Endothelial cell of umbilical vein (primary cell): ENCODE measurements at regions not wholly inside any gene's neighbourhood (a gene's known extent, or its start where the extent isn't known, plus 50 kb on each side); places are given as distances from the start of the nearest gene placed in this dataset.

Source experiments
- EZH2 ChIP-seq: IDR thresholded peaks from 2 replicates; pipeline ENCODE4 v1.6.1; 2012; ENCODE audit warnings: borderline replicate concordance, low read depth, mild to moderate bottlenecking, moderate library complexity, low read length, inconsistent platforms; ENCODE audit not compliant: severe bottlenecking
- FOS ChIP-seq: IDR thresholded peaks from 2 replicates; pipeline ENCODE4 v1.6.1; 2011; ENCODE audit warnings: mild to moderate bottlenecking, low read length, moderate library complexity, borderline replicate concordance; ENCODE audit not compliant: insufficient read depth
- JUN ChIP-seq: IDR thresholded peaks from 2 replicates; pipeline ENCODE4 v1.6.1; 2011; ENCODE audit warnings: borderline replicate concordance, low read depth; ENCODE audit not compliant: insufficient read length, insufficient read depth
- MYC ChIP-seq: IDR thresholded peaks from one replicate; pipeline ENCODE4 v1.6.1; 2011; ENCODE audit warnings: mild to moderate bottlenecking, low read depth, low read length
- POLR2A ChIP-seq: IDR thresholded peaks from 2 replicates; pipeline ENCODE4 v1.6.1; 2012; ENCODE audit warnings: low read depth, mild to moderate bottlenecking, control low read depth, low read length
- POLR2AphosphoS5 ChIP-seq: IDR thresholded peaks from 2 replicates; pipeline ENCODE4 v1.6.1; 2012; ENCODE audit warnings: low read depth, mild to moderate bottlenecking, control low read depth, low read length, moderate library complexity; ENCODE audit not compliant: insufficient read depth
- TF ChIP-seq, protein P1 (sequence below), 2 donors: IDR thresholded peaks; 1 replicate in 1 of 2; 2 replicates in 1 of 2; pipeline ENCODE4 v1.5.1; 2011; ENCODE audit warnings: low read length in 2 of 2, mild to moderate bottlenecking in 2 of 2, moderate library complexity in 2 of 2, control low read depth in 1 of 2, inconsistent platforms in 1 of 2, low read depth in 1 of 2; ENCODE audit not compliant: insufficient read depth in 1 of 2; ENCODE audit errors: extremely low read depth in 1 of 2
- TF ChIP-seq, protein P2 (sequence below): IDR thresholded peaks from 2 replicates; pipeline ENCODE4 v1.6.1; 2011; ENCODE audit not compliant: insufficient read depth, insufficient read length

DNA sequence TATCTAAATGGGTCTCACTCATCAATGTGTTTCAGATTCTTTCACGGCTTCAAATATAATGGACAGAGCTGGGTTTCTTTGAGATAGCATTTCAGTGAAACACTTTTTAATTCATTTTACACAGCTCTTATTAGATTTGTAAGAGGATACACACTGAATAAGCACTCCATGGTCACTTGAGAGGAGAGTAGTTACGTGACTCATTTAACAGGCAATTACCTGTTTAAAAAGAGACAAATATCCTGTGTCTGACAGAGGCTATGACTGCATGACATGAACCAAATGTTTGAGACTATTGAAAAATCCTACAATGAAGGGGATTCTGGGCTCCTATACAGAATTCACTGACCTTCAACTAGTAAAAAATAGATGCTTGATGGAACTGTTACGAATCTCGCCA, 786.9 kb downstream of the EPHA4 start:
- TF ChIP-seq, protein P1, sequence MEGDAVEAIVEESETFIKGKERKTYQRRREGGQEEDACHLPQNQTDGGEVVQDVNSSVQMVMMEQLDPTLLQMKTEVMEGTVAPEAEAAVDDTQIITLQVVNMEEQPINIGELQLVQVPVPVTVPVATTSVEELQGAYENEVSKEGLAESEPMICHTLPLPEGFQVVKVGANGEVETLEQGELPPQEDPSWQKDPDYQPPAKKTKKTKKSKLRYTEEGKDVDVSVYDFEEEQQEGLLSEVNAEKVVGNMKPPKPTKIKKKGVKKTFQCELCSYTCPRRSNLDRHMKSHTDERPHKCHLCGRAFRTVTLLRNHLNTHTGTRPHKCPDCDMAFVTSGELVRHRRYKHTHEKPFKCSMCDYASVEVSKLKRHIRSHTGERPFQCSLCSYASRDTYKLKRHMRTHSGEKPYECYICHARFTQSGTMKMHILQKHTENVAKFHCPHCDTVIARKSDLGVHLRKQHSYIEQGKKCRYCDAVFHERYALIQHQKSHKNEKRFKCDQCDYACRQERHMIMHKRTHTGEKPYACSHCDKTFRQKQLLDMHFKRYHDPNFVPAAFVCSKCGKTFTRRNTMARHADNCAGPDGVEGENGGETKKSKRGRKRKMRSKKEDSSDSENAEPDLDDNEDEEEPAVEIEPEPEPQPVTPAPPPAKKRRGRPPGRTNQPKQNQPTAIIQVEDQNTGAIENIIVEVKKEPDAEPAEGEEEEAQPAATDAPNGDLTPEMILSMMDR (IDR thresholded peaks at IDR 0.05; ENCODE audit: extremely low read depth in 1 of 2, insufficient read depth in 1 of 2, low read depth in 1 of 2, low read length in 2 of 2): no peak
- TF ChIP-seq POLR2AphosphoS5: no peak
- TF ChIP-seq POLR2A: no peak
- no peak for TF ChIP-seq EZH2
- no peak for TF ChIP-seq MYC
- TF ChIP-seq JUN: no peak
- TF ChIP-seq, protein P2, sequence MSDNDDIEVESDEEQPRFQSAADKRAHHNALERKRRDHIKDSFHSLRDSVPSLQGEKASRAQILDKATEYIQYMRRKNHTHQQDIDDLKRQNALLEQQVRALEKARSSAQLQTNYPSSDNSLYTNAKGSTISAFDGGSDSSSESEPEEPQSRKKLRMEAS: no peak
- TF ChIP-seq FOS: no peak
